ENCODE measurements at regions not wholly inside any gene's neighbourhood (a gene's known extent, or its start where the extent isn't known, plus 50 kb on each side); places are given as distances from the start of the nearest gene placed in this dataset.

GRCh38 chr11:56883371-56883987 lies 105.2 kb upstream of the OR5AK2 start:
- H4K20me1 ChIP-seq (ENCODE audit: insufficient read depth) = no peaks in the 10 kb centered on the region
- ChIA-PET POLR2A (ENCODE audit: unreplicated experiment) (no interaction called here), CTCF (no interaction called here)
- DNase-seq = peak in 1 of 2 experiments; percentile 29
- peaks cover 10% of the 10 kb centered on the region for H3K4me1 ChIP-seq (replicated peaks; ENCODE audit: insufficient read depth)
- H3K36me3 ChIP-seq (ENCODE audit: low read depth) = no peaks in the 10 kb centered on the region
- H3K9me3 ChIP-seq (ENCODE audit: insufficient read depth, low read depth) = no peaks in the 10 kb centered on the region
- intact Hi-C loops (cut with micrococcal nuclease; ENCODE audit: unreplicated experiment) = no loop called here
- no peak overlapping the region for H2AFZ ChIP-seq
- BruUV-seq (replicated peaks) = no TSS peak
- no peaks in the 10 kb centered on the region for H3F3A ChIP-seq (ENCODE audit: insufficient read depth, low read depth)
- H3K79me2 ChIP-seq (ENCODE audit: low read depth) = no peaks in the 10 kb centered on the region
- TF ChIP-seq CTCF (conservative IDR thresholded peaks at IDR 0.05) (no peak), EZH2 (IDR thresholded peaks at IDR 0.05; ENCODE audit: low read depth) (no peak)
- no peak overlapping the region for H3K27ac ChIP-seq
- H3K4me3 ChIP-seq = no peak overlapping the region
- H3K27me3 ChIP-seq (ENCODE audit: insufficient read depth, low read depth) = no peaks in the 10 kb centered on the region
- H3K9me2 ChIP-seq (ENCODE audit: insufficient read depth) = no peaks in the 10 kb centered on the region
- no peak overlapping the region for H3K4me2 ChIP-seq

GRCh38 chr11:56876621-56877275 lies 112.0 kb upstream of the OR5AK2 start:
- no peak for DNase-seq
- H3K27ac ChIP-seq = no peak overlapping the region
- H3K36me3 ChIP-seq (ENCODE audit: low read depth) = no peaks in the 10 kb centered on the region
- no peaks in the 10 kb centered on the region for H3F3A ChIP-seq (ENCODE audit: insufficient read depth, low read depth)
- H3K79me2 ChIP-seq (ENCODE audit: low read depth) = no peaks in the 10 kb centered on the region
- H3K9me3 ChIP-seq (ENCODE audit: insufficient read depth, low read depth) = no peaks in the 10 kb centered on the region
- TF ChIP-seq EZH2 (IDR thresholded peaks at IDR 0.05; ENCODE audit: low read depth) (no peak), CTCF (conservative IDR thresholded peaks at IDR 0.05) (no peak)
- no TSS peak for BruUV-seq (replicated peaks)
- H4K20me1 ChIP-seq (ENCODE audit: insufficient read depth) = no peaks in the 10 kb centered on the region
- H3K27me3 ChIP-seq (ENCODE audit: insufficient read depth, low read depth) = no peaks in the 10 kb centered on the region
- intact Hi-C loops (cut with micrococcal nuclease; ENCODE audit: unreplicated experiment) = no loop called here
- H3K9me2 ChIP-seq (ENCODE audit: insufficient read depth) = no peaks in the 10 kb centered on the region
- no peak overlapping the region for H3K4me2 ChIP-seq
- H2AFZ ChIP-seq = peak overlapping the region; percentile 49; the same call in 1 of the 2 replicates
- no peaks in the 10 kb centered on the region for H3K4me1 ChIP-seq (replicated peaks; ENCODE audit: insufficient read depth)
- ChIA-PET CTCF (no interaction called here), POLR2A (ENCODE audit: unreplicated experiment) (no interaction called here)
- H3K4me3 ChIP-seq = no peak overlapping the region

GRCh38 chr11:56855217-56855616 lies 106.7 kb upstream of the OR9G4 start:
- no peak for DNase-seq
- no peak overlapping the region for H3K27ac ChIP-seq
- intact Hi-C loops (cut with micrococcal nuclease; ENCODE audit: unreplicated experiment) = no loop called here
- no peaks in the 10 kb centered on the region for H3K9me3 ChIP-seq (ENCODE audit: insufficient read depth, low read depth)
- ChIA-PET POLR2A (ENCODE audit: unreplicated experiment) (no interaction called here), CTCF (no interaction called here)
- H3K9me2 ChIP-seq (ENCODE audit: insufficient read depth) = no peaks in the 10 kb centered on the region
- no peak overlapping the region for H3K4me2 ChIP-seq
- no peak overlapping the region for H3K4me3 ChIP-seq
- H3F3A ChIP-seq (ENCODE audit: insufficient read depth, low read depth) = no peaks in the 10 kb centered on the region
- no peaks in the 10 kb centered on the region for H4K20me1 ChIP-seq (ENCODE audit: insufficient read depth)
- TF ChIP-seq CTCF (conservative IDR thresholded peaks at IDR 0.05) = no peak
- TF ChIP-seq EZH2 (IDR thresholded peaks at IDR 0.05; ENCODE audit: low read depth) = no peak
- BruUV-seq (replicated peaks) = no TSS peak
- H3K27me3 ChIP-seq (ENCODE audit: insufficient read depth, low read depth) = no peaks in the 10 kb centered on the region
- H3K79me2 ChIP-seq (ENCODE audit: low read depth) = no peaks in the 10 kb centered on the region
- peak overlapping the region; percentile 5; the same call in 1 of the 2 replicates for H2AFZ ChIP-seq
- no peaks in the 10 kb centered on the region for H3K36me3 ChIP-seq (ENCODE audit: low read depth)
- 0 out of 2 replicates have a peak, but pooled peaks cover 3% of the 10 kb centered on the region for H3K4me1 ChIP-seq (replicated peaks; ENCODE audit: insufficient read depth)
